Stomach (tissue), 4 donors: ENCODE measurements at regions not wholly inside any gene's neighbourhood (a gene's known extent, or its start where the extent isn't known, plus 50 kb on each side); places are given as distances from the start of the nearest gene placed in this dataset.

Experiments
- EP300 ChIP-seq: sonication (generic); formaldehyde crosslinking; IDR thresholded peaks from one replicate; pipeline ENCODE4 v1.6.1; 2017; ENCODE audit warnings: antibody characterized with exemption
- TF ChIP-seq, protein P1 (sequence below), 7 experiments: fragments of 450-650 bp in 4 of 7; fragments of 200-600 bp in 3 of 7; sonication (generic) in 3 of 7; IDR thresholded peaks; one replicate each; pipeline ENCODE4 v1.5.1; 2016 to 2019; ENCODE audit warnings: antibody characterized with exemption in 7 of 7, control low read depth in 2 of 7, mild to moderate bottlenecking in 1 of 7

GRCh38 chr3:157618886-157619285, 115.7 kb upstream of the VEPH1 start:
- TF ChIP-seq EP300 = no peak
- TF ChIP-seq, protein P1, sequence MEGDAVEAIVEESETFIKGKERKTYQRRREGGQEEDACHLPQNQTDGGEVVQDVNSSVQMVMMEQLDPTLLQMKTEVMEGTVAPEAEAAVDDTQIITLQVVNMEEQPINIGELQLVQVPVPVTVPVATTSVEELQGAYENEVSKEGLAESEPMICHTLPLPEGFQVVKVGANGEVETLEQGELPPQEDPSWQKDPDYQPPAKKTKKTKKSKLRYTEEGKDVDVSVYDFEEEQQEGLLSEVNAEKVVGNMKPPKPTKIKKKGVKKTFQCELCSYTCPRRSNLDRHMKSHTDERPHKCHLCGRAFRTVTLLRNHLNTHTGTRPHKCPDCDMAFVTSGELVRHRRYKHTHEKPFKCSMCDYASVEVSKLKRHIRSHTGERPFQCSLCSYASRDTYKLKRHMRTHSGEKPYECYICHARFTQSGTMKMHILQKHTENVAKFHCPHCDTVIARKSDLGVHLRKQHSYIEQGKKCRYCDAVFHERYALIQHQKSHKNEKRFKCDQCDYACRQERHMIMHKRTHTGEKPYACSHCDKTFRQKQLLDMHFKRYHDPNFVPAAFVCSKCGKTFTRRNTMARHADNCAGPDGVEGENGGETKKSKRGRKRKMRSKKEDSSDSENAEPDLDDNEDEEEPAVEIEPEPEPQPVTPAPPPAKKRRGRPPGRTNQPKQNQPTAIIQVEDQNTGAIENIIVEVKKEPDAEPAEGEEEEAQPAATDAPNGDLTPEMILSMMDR (IDR thresholded peaks at IDR 0.05) = no peak
